ENCODE measurements at regions not wholly inside any gene's neighbourhood (a gene's known extent, or its start where the extent isn't known, plus 50 kb on each side); places are given as distances from the start of the nearest gene placed in this dataset.

GRCh38 chr5:56616454-56617160 is 198.7 kb upstream of the MAP3K1 start:
- CTCF ChIA-PET = interaction anchor here (0.7 to 1.5 kb wide), 6 partner anchors 9 to 187 kb away, joined by 3 to 5 read pairs (median 3); no protein-coding TSS in a partner anchor
- Mint-ChIP-seq H3K36me3 (ENCODE audit: low read depth) (peaks cover 63% of the 10 kb centered on the region), H3K4me3 (no peak overlapping the region), H3K27me3 (no peaks in the 10 kb centered on the region), H3K9me3 (peaks cover 38% of the 10 kb centered on the region), H3K27ac (peak overlapping the region; percentile 51), H3K4me1 (peaks cover 55% of the 10 kb centered on the region)
- POLR2A ChIA-PET = interaction anchor here (0.7 kb wide), 1 partner anchor 144 kb away, joined by 4 read pairs; no protein-coding TSS in a partner anchor
- no peak for DNase-seq

GRCh38 chr5:56615361-56616153 is 199.8 kb upstream of the MAP3K1 start:
- CTCF ChIA-PET = interaction anchor here (0.5 to 1.5 kb wide), 2 partner anchors 26 to 670 kb away, joined by 3 to 4 read pairs; no protein-coding TSS in a partner anchor
- POLR2A ChIA-PET = interaction anchor here (0.5 kb wide), 1 partner anchor 25 kb away, joined by 3 read pairs; no protein-coding TSS in a partner anchor
- no peak for DNase-seq
- peaks cover 71% of the 10 kb centered on the region for H3K36me3 Mint-ChIP-seq (ENCODE audit: low read depth)
- H3K27me3 Mint-ChIP-seq = no peaks in the 10 kb centered on the region
- H3K4me3 Mint-ChIP-seq = no peak overlapping the region
- peak overlapping the region; percentile 51 for H3K27ac Mint-ChIP-seq
- H3K9me3 Mint-ChIP-seq = peaks cover 42% of the 10 kb centered on the region
- H3K4me1 Mint-ChIP-seq = peaks cover 65% of the 10 kb centered on the region

- POLR2A ChIA-PET = no interaction called here
- Mint-ChIP-seq H3K27me3 (no peaks in the 10 kb centered on the region), H3K27ac (peak overlapping the region; percentile 90), H3K36me3 (ENCODE audit: low read depth) (peaks cover 64% of the 10 kb centered on the region), H3K4me3 (peak overlapping the region; percentile 60), H3K9me3 (peaks cover 44% of the 10 kb centered on the region), H3K4me1 (peaks cover 89% of the 10 kb centered on the region)
- peak; percentile 57 for DNase-seq
- CTCF ChIA-PET = interaction anchor here (0.9 kb wide), 1 partner anchor 30 kb away, joined by 3 read pairs; no protein-coding TSS in a partner anchor
Observed at GRCh38 chr5:56612759-56613158, 202.6 kb upstream of the MAP3K1 start.

GRCh38 chr5:56612353-56612752 is 203.0 kb upstream of the MAP3K1 start:
- CTCF ChIA-PET = no interaction called here

GRCh38 chr5:56610093-56610698 is 205.2 kb upstream of the MAP3K1 start:
- H3K4me3 Mint-ChIP-seq = no peak overlapping the region
- ChIA-PET CTCF (interaction anchor here (1.1 to 1.4 kb wide), 2 partner anchors 12 to 68 kb away, joined by 3 to 5 read pairs; no protein-coding TSS in a partner anchor), POLR2A (interaction anchor here (0.8 kb wide), 1 partner anchor 281 kb away, joined by 5 read pairs; no protein-coding TSS in a partner anchor)
- peaks cover 33% of the 10 kb centered on the region for H3K9me3 Mint-ChIP-seq
- H3K27me3 Mint-ChIP-seq = no peaks in the 10 kb centered on the region
- H3K36me3 Mint-ChIP-seq (ENCODE audit: low read depth) = peaks cover 46% of the 10 kb centered on the region
- DNase-seq = peak; percentile 23
- peaks cover 91% of the 10 kb centered on the region for H3K4me1 Mint-ChIP-seq
- H3K27ac Mint-ChIP-seq = peak overlapping the region; percentile 78

More at GRCh38 chr5:56612353-56612752, 203.0 kb upstream of the MAP3K1 start:
- Mint-ChIP-seq H3K27ac (peak overlapping the region; percentile 90), H3K9me3 (peaks cover 44% of the 10 kb centered on the region), H3K27me3 (no peaks in the 10 kb centered on the region), H3K4me1 (peaks cover 93% of the 10 kb centered on the region), H3K36me3 (ENCODE audit: low read depth) (peaks cover 60% of the 10 kb centered on the region), H3K4me3 (peak overlapping the region; percentile 60)
- DNase-seq = no peak
- POLR2A ChIA-PET = no interaction called here

GRCh38 chr5:56608217-56608925 is 207.0 kb upstream of the MAP3K1 start:
- H3K27ac Mint-ChIP-seq = no peak overlapping the region
- no peaks in the 10 kb centered on the region for H3K27me3 Mint-ChIP-seq
- CTCF ChIA-PET = interaction anchor here (0.6 to 1.8 kb wide), 2 partner anchors 9 to 157 kb away, joined by 4 to 5 read pairs; no protein-coding TSS in a partner anchor
- peaks cover 31% of the 10 kb centered on the region for H3K9me3 Mint-ChIP-seq
- H3K36me3 Mint-ChIP-seq (ENCODE audit: low read depth) = peaks cover 35% of the 10 kb centered on the region
- DNase-seq = no peak
- H3K4me3 Mint-ChIP-seq = no peak overlapping the region
- POLR2A ChIA-PET = no interaction called here
- peaks cover 78% of the 10 kb centered on the region for H3K4me1 Mint-ChIP-seq

GRCh38 chr5:56607551-56607950 is 207.8 kb upstream of the MAP3K1 start:
- Mint-ChIP-seq H3K9me3 (peaks cover 29% of the 10 kb centered on the region), H3K4me3 (no peak overlapping the region), H3K27me3 (no peaks in the 10 kb centered on the region), H3K36me3 (ENCODE audit: low read depth) (peaks cover 30% of the 10 kb centered on the region), H3K27ac (no peak overlapping the region), H3K4me1 (peaks cover 78% of the 10 kb centered on the region)
- ChIA-PET POLR2A (no interaction called here), CTCF (interaction anchor here (0.6 to 1.8 kb wide), 2 partner anchors 9 to 158 kb away, joined by 4 to 5 read pairs; no protein-coding TSS in a partner anchor)
- no peak for DNase-seq

- POLR2A ChIA-PET = no interaction called here
- CTCF ChIA-PET = interaction anchor here (1.0 to 1.8 kb wide), 4 partner anchors 10 to 85 kb away, joined by 3 to 6 read pairs (median 4); no protein-coding TSS in a partner anchor
Observed at GRCh38 chr5:56607074-56607473, 208.3 kb upstream of the MAP3K1 start.

GRCh38 chr5:56606192-56606591 is 209.2 kb upstream of the MAP3K1 start:
- ChIA-PET CTCF (interaction anchor here (0.6 to 1.6 kb wide), 4 partner anchors 9 to 86 kb away, joined by 3 to 6 read pairs (median 3); no protein-coding TSS in a partner anchor), POLR2A (no interaction called here)
- H3K36me3 Mint-ChIP-seq (ENCODE audit: low read depth) = peaks cover 21% of the 10 kb centered on the region

More at GRCh38 chr5:56607074-56607473, 208.3 kb upstream of the MAP3K1 start:
- Mint-ChIP-seq H3K36me3 (ENCODE audit: low read depth) (peaks cover 29% of the 10 kb centered on the region), H3K4me1 (peaks cover 78% of the 10 kb centered on the region), H3K9me3 (peaks cover 29% of the 10 kb centered on the region), H3K27me3 (no peaks in the 10 kb centered on the region), H3K27ac (no peak overlapping the region), H3K4me3 (no peak overlapping the region)
- DNase-seq = no peak

GRCh38 chr5:56605231-56605630 is 210.1 kb upstream of the MAP3K1 start:
- Mint-ChIP-seq H3K9me3 (peaks cover 13% of the 10 kb centered on the region), H3K4me3 (no peak overlapping the region), H3K36me3 (ENCODE audit: low read depth) (peaks cover 14% of the 10 kb centered on the region), H3K4me1 (peaks cover 71% of the 10 kb centered on the region), H3K27ac (no peak overlapping the region), H3K27me3 (no peaks in the 10 kb centered on the region)
- no peak for DNase-seq
- ChIA-PET CTCF (interaction anchor here (0.6 to 1.0 kb wide), 2 partner anchors 10 to 225 kb away, joined by 3 read pairs; no protein-coding TSS in a partner anchor), POLR2A (interaction anchor here (0.7 kb wide), 1 partner anchor 90 kb away, joined by 3 read pairs; no protein-coding TSS in a partner anchor)

More at GRCh38 chr5:56606192-56606591, 209.2 kb upstream of the MAP3K1 start:
- H3K4me1 Mint-ChIP-seq = peaks cover 78% of the 10 kb centered on the region
- H3K9me3 Mint-ChIP-seq = peaks cover 21% of the 10 kb centered on the region
- no peak for DNase-seq
- no peaks in the 10 kb centered on the region for H3K27me3 Mint-ChIP-seq
- H3K4me3 Mint-ChIP-seq = no peak overlapping the region
- H3K27ac Mint-ChIP-seq = no peak overlapping the region

- CTCF ChIA-PET = interaction anchor here (1.6 kb wide), 1 partner anchor 10 kb away, joined by 6 read pairs; no protein-coding TSS in a partner anchor
- Mint-ChIP-seq H3K4me3 (no peak overlapping the region), H3K27ac (no peak overlapping the region), H3K9me3 (peaks cover 6% of the 10 kb centered on the region), H3K36me3 (ENCODE audit: low read depth) (peaks cover 10% of the 10 kb centered on the region), H3K27me3 (no peaks in the 10 kb centered on the region), H3K4me1 (peaks cover 51% of the 10 kb centered on the region)
- POLR2A ChIA-PET = no interaction called here
- DNase-seq = no peak
Observed at GRCh38 chr5:56601641-56602071, 213.7 kb upstream of the MAP3K1 start.

All from activated CD4-positive, alpha-beta T cell treated with anti-CD3 and anti-CD28 coated beads, Interleukin-2, amount 10 ng/mL, durations not matched to agents 7 days and 5 days (primary cell).